GM19043 (cell line): ENCODE measurements at regions not wholly inside any gene's neighbourhood (a gene's known extent, or its start where the extent isn't known, plus 50 kb on each side); places are given as distances from the start of the nearest gene placed in this dataset.
"Not testable (repeated sequence)": the region's sequence is repeated elsewhere in the genome, so short reads cannot be mapped to it uniquely, and the experiment has no call there.

Source experiments
- ATAC-seq: cut with Tn5 transposase; IDR thresholded peaks from one replicate; pipeline ENCODE4 v1.9.1; 2021; ENCODE audit warnings: low read depth; ENCODE audit not compliant: unreplicated experiment

DNA sequence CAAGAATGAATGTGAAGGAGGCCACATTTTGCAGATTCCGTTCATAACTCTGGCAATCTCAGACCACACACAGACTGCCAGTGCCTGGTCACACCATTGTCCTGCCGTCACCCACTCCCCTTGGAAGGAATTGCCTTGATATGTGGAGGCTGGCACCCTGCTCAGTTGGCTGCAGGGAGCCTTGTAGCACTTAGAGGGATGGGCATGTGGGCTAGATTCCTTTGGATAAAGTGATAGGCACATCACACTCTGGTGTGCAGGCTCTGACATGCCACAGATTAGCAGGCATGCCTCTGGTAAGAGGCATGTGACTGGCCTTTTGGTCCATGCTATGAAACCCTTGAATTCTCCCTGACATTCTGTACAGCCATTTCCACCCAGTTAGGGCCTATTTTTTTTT is 254.6 kb upstream of the PIK3R1 start:
- no peak for ATAC-seq

- ATAC-seq = no peak
These were observed 258.2 kb upstream of the PIK3R1 start for GRCh38 chr5:67957374-67957773.

GRCh38 chr5:67954351-67954750 is 261.2 kb upstream of the PIK3R1 start:
- ATAC-seq = no peak

DNA sequence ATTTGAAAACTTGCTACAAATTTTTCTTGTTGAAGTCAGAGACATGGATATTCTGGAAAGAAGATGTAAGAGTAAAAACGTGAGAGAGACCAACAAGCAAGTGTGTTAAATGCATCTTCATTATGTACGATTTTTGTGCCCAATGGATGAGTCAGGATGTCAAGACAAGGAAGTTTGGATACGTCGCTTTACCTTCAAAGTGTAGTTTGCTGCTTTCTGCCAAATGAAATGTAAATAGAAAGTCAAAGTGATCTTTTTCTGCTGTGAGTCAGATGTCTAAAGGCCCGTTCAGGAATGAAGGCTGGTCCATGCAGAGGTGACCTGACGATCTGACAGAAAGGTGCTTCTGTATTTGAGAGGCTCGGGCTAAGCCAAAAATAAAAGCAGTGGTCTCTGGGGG is 273.1 kb upstream of the PIK3R1 start:
- no peak for ATAC-seq

GRCh38 chr5:67941614-67942401 is 273.7 kb upstream of the PIK3R1 start:
- ATAC-seq = no peak

DNA sequence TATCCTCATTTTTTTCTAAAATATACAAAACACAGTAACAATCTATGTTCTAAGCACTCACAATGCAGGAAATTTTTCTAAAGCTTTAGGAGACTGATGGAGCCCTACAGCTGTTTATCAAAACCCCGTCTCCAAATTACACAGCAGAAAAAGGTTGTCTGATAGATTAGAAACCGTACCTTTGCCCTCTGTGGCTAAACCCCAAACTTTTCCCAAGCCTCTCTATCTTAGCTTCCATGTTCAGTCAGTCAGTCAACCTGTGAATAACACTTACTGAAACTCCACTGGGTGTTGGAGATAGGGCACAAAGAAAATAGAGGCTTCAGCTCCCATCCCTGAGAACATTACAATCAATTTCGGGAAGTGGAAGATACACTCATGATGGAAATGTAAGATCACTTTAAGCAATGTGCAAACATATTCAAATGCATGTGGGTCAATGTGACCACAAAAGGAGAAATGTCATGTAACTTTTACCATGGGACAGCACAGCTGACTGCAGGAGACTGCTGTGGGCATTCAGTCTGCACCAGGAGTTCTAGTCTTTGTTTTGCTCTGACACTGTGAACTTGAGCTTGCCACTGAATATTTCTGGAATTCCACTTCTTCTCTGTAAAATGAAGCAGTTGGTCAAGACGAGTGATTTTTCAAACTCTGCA is 279.5 kb upstream of the PIK3R1 start:
- no peak for ATAC-seq

- ATAC-seq = no peak
These were observed 280.6 kb upstream of the PIK3R1 start for GRCh38 chr5:67934976-67935375.

DNA sequence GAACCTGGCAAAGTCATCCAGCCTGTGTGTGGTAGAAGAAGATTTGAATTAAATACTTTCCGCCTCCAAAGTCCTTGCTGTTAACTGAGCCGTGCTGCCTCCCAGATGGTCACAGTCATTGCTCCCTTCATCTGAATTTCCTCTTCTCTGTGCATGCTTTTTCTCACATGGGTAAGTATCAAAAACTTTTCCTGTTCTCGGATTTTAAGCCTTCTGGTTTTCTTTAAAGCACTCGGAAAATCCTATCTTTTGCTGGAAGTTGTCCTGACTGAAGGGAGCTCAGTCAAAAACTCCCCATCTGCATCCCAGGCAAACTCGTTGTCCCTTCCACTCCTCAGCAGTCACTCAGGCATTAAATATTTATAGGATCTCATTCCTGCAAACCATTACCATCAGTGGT is 290.0 kb upstream of the PIK3R1 start:
- no peak for ATAC-seq

GRCh38 chr5:67921004-67921601 is 294.5 kb upstream of the PIK3R1 start:
- no peak for ATAC-seq

DNA sequence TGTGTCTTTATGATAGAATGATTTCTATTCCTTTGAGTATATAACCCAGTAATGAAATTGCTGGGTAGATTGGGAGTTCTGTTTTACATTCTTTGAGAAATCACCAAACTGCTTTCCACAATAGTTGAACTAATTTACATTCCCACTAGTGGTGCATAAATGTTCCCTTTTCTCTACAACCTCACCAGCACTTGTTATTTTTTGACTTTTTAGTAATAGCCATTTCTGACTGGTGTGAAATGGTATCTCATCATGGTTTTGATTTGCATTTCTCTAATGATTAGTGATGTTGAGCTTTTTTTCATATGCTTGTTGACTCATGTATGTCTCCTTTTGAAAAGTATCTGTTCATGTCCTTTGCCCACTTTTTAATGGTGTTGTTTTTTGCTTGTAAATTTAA is 296.0 kb upstream of the PIK3R1 start:
- ATAC-seq = not testable (repeated sequence)

DNA sequence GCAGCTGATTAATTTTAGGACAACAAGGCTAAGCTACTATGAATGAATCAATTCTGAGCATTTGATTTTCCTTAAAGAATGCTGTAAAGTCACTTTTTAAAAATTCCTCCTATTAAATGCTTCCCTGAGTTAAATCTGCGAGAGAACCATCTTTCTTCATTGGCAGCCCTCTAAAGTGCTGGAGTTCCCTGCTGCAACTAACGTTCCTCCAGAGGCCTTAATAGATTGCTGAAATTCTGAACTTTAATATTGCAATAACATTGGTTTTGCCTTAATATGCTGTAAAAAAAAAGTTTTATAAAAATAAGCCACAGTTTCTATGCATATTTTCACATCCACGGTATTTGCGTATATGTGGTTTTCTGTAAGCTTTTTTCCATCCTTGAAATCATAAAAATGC is 298.0 kb upstream of the PIK3R1 start:
- no peak for ATAC-seq

DNA sequence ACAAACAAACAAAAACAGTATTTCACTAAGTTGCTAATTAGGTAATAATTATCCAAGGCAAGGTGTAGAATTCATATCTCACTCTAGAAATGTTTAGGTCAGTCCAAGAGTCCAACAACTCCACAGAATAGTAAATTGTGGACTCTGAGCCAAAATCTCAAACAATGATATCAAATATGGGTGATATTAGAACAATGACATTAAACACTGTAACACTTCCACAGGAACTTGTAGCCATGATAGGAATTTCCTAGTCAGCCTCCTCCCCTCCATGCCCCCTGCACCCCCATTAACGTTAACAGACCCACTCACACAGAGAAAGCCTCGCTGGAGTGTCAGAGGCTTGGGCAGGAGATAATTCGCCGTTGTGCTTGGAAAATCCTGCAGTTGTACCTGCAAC is 305.0 kb upstream of the PIK3R1 start:
- no peak for ATAC-seq

DNA sequence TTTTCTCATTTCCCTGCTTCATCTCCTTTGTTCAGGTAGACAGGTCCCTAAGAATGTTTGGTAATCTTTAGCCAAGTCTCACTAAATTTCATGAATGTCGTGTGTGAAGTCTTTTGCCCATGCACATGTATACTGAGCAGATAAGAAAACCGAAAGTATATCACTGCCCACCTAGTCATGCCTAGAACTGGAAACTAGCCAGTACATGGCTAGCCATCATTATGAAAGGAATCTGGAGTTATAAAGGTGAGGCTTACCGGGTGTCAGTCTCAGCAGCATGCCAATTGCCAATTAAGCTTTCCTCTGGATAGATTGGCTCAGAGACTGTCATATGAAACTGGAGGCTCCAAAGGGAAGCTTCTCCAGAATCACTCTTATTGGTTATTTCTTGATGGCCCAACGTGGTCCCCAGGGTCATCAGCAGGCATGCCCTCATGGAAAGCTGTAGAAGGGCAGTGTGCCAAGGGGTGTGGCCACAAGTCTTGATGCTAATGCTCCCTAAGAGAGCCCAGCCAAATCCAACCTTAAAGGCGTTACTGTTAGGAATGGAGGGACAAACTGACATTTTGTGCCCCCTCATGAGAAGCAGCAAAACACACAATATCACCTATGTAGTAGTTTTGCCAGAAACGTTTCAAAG is 307.3 kb upstream of the PIK3R1 start:
- no peak for ATAC-seq

GRCh38 chr5:67904366-67904765 is 311.2 kb upstream of the PIK3R1 start:
- ATAC-seq = no peak

DNA sequence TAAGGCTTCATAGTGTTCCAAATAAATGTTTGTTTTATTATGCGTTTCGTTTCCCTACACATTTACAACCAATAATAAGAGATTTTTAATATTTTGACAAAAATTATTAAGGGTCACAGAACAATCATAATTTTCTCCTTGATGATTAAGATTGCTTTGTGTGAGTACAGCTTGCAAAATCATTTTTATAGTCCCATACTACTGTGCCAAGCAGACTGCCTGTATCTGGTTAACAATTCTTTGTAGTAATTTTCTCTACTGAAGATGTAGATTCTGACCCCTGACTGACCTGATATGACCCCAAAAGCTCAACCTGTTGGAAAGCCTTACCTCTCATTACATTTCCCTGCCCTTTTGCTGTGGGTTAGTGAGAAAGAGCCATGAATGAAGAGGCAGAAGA is 311.9 kb upstream of the PIK3R1 start:
- no peak for ATAC-seq

DNA sequence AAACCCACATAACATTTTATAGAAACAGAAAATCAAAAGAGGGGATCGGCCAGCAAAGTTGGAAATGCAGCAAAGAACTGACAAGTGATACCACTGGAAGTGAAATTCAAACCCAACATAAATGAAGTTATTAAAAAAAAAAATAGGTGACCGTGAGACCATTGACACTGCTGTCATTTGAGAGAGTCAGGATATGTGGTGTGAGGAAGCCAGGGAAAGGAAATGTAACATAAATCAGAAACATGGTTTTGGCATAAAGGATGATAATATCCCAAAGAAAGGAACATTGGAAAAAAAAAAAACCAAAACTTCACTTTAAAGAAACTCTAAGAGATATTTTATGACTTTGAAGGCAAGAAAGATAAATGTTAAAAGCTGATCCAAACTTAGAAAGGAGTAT is 312.4 kb upstream of the PIK3R1 start:
- ATAC-seq = no peak

- ATAC-seq = no peak
These were observed 313.1 kb upstream of the PIK3R1 start for GRCh38 chr5:67902497-67902830.

GRCh38 chr5:67901814-67902496 is 313.6 kb upstream of the PIK3R1 start:
- no peak for ATAC-seq

DNA sequence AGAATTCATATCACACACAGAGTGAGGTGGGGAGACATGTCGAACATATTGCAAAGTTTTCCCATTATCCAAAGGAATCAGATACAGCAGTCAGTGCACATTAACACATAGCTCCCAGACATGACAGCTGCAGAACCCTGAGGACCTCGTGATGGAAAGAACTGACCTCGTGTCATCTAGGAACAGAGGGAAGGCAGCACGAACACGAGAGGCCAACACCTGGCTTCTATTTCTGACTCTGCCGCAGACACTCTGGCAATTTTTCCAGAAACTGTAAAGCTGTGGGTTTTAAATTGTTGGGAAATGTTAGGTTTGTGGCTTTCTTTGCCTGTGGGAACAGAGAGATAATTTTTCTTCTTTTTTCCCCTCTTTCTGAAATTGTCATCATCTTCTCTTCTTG is 315.0 kb upstream of the PIK3R1 start:
- no peak for ATAC-seq

GRCh38 chr5:67897980-67898379 is 317.6 kb upstream of the PIK3R1 start:
- ATAC-seq = no peak

- no peak for ATAC-seq
These were observed 318.1 kb upstream of the PIK3R1 start for GRCh38 chr5:67897431-67897830.
